SH-SY5Y (cell line): ENCODE measurements at regions not wholly inside any gene's neighbourhood (a gene's known extent, or its start where the extent isn't known, plus 50 kb on each side); places are given as distances from the start of the nearest gene placed in this dataset.

ENCODE experiments used
- GATA2 ChIP-seq: IDR thresholded peaks from 2 replicates; pipeline ENCODE4 v1.6.1; 2011; ENCODE audit warnings: mild to moderate bottlenecking, low read depth, low read length
- GATA3 ChIP-seq: IDR thresholded peaks from 2 replicates; pipeline ENCODE4 v1.6.1; 2011; ENCODE audit warnings: low read depth, mild to moderate bottlenecking, low read length, moderate library complexity

GRCh38 chr22:22097727-22098228 is 115.2 kb upstream of the TOP3B start:
- TF ChIP-seq GATA2 (no peak), GATA3 (no peak)
